ENCODE measurements at regions not wholly inside any gene's neighbourhood (a gene's known extent, or its start where the extent isn't known, plus 50 kb on each side); places are given as distances from the start of the nearest gene placed in this dataset.

- ATAC-seq (ENCODE audit: low read depth) (no peak), DNase-seq (ENCODE audit: low spot score) (no peak)
- Histone ChIP-seq H3K4me1 (ENCODE audit: insufficient read depth, poor library complexity, severe bottlenecking) (no peaks in the 10 kb centered on the region), H3K36me3 (ENCODE audit: low read depth) (no peaks in the 10 kb centered on the region), H3K4me3 (ENCODE audit: severe bottlenecking) (no peak overlapping the region), H3K27me3 (ENCODE audit: insufficient read depth, poor library complexity, severe bottlenecking) (no peaks in the 10 kb centered on the region), H3K27ac (ENCODE audit: poor library complexity, severe bottlenecking) (no peak overlapping the region), H3K9me3 (ENCODE audit: severe bottlenecking) (no peaks in the 10 kb centered on the region)
- TF ChIP-seq CTCF (IDR thresholded peaks at IDR 0.05; ENCODE audit: poor library complexity, severe bottlenecking): no peak
These were observed 465.6 kb upstream of the PRKX start for GRCh38 chrX:4179031-4179430.

GRCh38 chrX:4175221-4175620 lies 461.8 kb upstream of the PRKX start:
- H3K9me3 ChIP-seq (ENCODE audit: severe bottlenecking): no peaks in the 10 kb centered on the region
- H3K36me3 ChIP-seq (ENCODE audit: low read depth): no peaks in the 10 kb centered on the region
- H3K27me3 ChIP-seq (ENCODE audit: insufficient read depth, poor library complexity, severe bottlenecking): no peaks in the 10 kb centered on the region
- H3K4me1 ChIP-seq (ENCODE audit: insufficient read depth, poor library complexity, severe bottlenecking): no peaks in the 10 kb centered on the region
- ATAC-seq (ENCODE audit: low read depth) (no peak), DNase-seq (ENCODE audit: low spot score) (no peak)
- H3K27ac ChIP-seq (ENCODE audit: poor library complexity, severe bottlenecking): no peak overlapping the region
- H3K4me3 ChIP-seq (ENCODE audit: severe bottlenecking): no peak overlapping the region
- TF ChIP-seq CTCF (IDR thresholded peaks at IDR 0.05; ENCODE audit: poor library complexity, severe bottlenecking): no peak

GRCh38 chrX:4173743-4174142 lies 460.3 kb upstream of the PRKX start:
- no peak for ATAC-seq (ENCODE audit: low read depth)

GRCh38 chrX:4151798-4152197 lies 438.3 kb upstream of the PRKX start:
- no peak for DNase-seq (ENCODE audit: low spot score)
- H3K36me3 ChIP-seq (ENCODE audit: low read depth): no peaks in the 10 kb centered on the region
- no peak for TF ChIP-seq CTCF (IDR thresholded peaks at IDR 0.05; ENCODE audit: poor library complexity, severe bottlenecking)
- no peaks in the 10 kb centered on the region for H3K9me3 ChIP-seq (ENCODE audit: severe bottlenecking)
- no peak overlapping the region for H3K27ac ChIP-seq (ENCODE audit: poor library complexity, severe bottlenecking)
- no peak for ATAC-seq (ENCODE audit: low read depth)
- no peaks in the 10 kb centered on the region for H3K4me1 ChIP-seq (ENCODE audit: insufficient read depth, poor library complexity, severe bottlenecking)
- H3K4me3 ChIP-seq (ENCODE audit: severe bottlenecking): no peak overlapping the region
- H3K27me3 ChIP-seq (ENCODE audit: insufficient read depth, poor library complexity, severe bottlenecking): no peaks in the 10 kb centered on the region

More at GRCh38 chrX:4173743-4174142, 460.3 kb upstream of the PRKX start:
- Histone ChIP-seq H3K4me1 (ENCODE audit: insufficient read depth, poor library complexity, severe bottlenecking) (no peaks in the 10 kb centered on the region), H3K9me3 (ENCODE audit: severe bottlenecking) (no peaks in the 10 kb centered on the region), H3K36me3 (ENCODE audit: low read depth) (no peaks in the 10 kb centered on the region), H3K4me3 (ENCODE audit: severe bottlenecking) (no peak overlapping the region), H3K27me3 (ENCODE audit: insufficient read depth, poor library complexity, severe bottlenecking) (no peaks in the 10 kb centered on the region), H3K27ac (ENCODE audit: poor library complexity, severe bottlenecking) (no peak overlapping the region)
- DNase-seq (ENCODE audit: low spot score): no peak
- TF ChIP-seq CTCF (IDR thresholded peaks at IDR 0.05; ENCODE audit: poor library complexity, severe bottlenecking): no peak

- H3K27me3 ChIP-seq (ENCODE audit: insufficient read depth, poor library complexity, severe bottlenecking): no peaks in the 10 kb centered on the region
- DNase-seq (ENCODE audit: low spot score) (no peak), ATAC-seq (ENCODE audit: low read depth) (no peak)
- H3K4me1 ChIP-seq (ENCODE audit: insufficient read depth, poor library complexity, severe bottlenecking): no peaks in the 10 kb centered on the region
- H3K36me3 ChIP-seq (ENCODE audit: low read depth): no peaks in the 10 kb centered on the region
- H3K4me3 ChIP-seq (ENCODE audit: severe bottlenecking): no peak overlapping the region
- no peak overlapping the region for H3K27ac ChIP-seq (ENCODE audit: poor library complexity, severe bottlenecking)
- H3K9me3 ChIP-seq (ENCODE audit: severe bottlenecking): no peaks in the 10 kb centered on the region
- TF ChIP-seq CTCF (IDR thresholded peaks at IDR 0.05; ENCODE audit: poor library complexity, severe bottlenecking): no peak
These were observed 436.8 kb upstream of the PRKX start for GRCh38 chrX:4150259-4150658.

Measured in RWPE2 (cell line).